Thoracic aorta (tissue), 2 donors: ENCODE measurements at regions not wholly inside any gene's neighbourhood (a gene's known extent, or its start where the extent isn't known, plus 50 kb on each side); places are given as distances from the start of the nearest gene placed in this dataset.

Experiments
- ATAC-seq: fragments of 150-250 bp; one replicate; pipeline ENCODE4 v1.8.0; 2017; ENCODE audit warnings: low read depth; ENCODE audit not compliant: insufficient number of reproducible peaks, low FRiP score
- DNase-seq: peaks from one replicate; pipeline ENCODE4 v3.0.0-alpha.2; 2020; ENCODE audit warnings: low spot score
- H3K27ac ChIP-seq, 2 donors: fragments of 200-600 bp; sonication (generic); 1 replicate in 1 of 2; 2 replicates in 1 of 2; pipeline ENCODE4 v1.5.1; 2016; ENCODE audit warnings: mild to moderate bottlenecking in 2 of 2, moderate library complexity in 2 of 2
- H3K27me3 ChIP-seq: fragments of 200-600 bp; sonication (generic); replicated peaks from 2 replicates; pipeline ENCODE4 v1.6.0; 2016; ENCODE audit warnings: mild to moderate bottlenecking; ENCODE audit not compliant: insufficient read depth
- H3K36me3 ChIP-seq: fragments of 200-600 bp; sonication (generic); one replicate; pipeline ENCODE4 v1.5.1; 2016
- H3K4me1 ChIP-seq, 2 donors: fragments of 200-600 bp; sonication (generic); 1 replicate in 1 of 2; 2 replicates in 1 of 2; pipeline versions ENCODE4 v1.5.1 to v1.6.0; 2016; ENCODE audit warnings: low read depth in 2 of 2, mild to moderate bottlenecking in 1 of 2; ENCODE audit not compliant: control insufficient read depth in 1 of 2
- H3K4me3 ChIP-seq: fragments of 200-600 bp; sonication (generic); 2 replicates; pipeline ENCODE4 v1.5.1; 2016; ENCODE audit warnings: mild to moderate bottlenecking
- H3K9me3 ChIP-seq: fragments of 200-600 bp; sonication (generic); 2 replicates; pipeline ENCODE4 v1.5.1; 2016
- CTCF ChIP-seq: fragments of 200-600 bp; sonication (generic); IDR thresholded peaks from one replicate; pipeline ENCODE4 v1.5.1; 2019; ENCODE audit warnings: antibody characterized with exemption

GRCh38 chr12:124437617-124438436 is 129.6 kb downstream of the NCOR2 start:
- Histone ChIP-seq H3K4me3 (no peak overlapping the region), H3K4me1 (peaks cover 20 to 56% of the 10 kb centered on the region in 2 donors), H3K9me3 (no peaks in the 10 kb centered on the region), H3K27me3 (no peaks in the 10 kb centered on the region), H3K27ac (no peak overlapping the region), H3K36me3 (peaks cover 3% of the 10 kb centered on the region)
- no peak for DNase-seq
- ATAC-seq, result no peak
- TF ChIP-seq CTCF, result no peak

GRCh38 chr12:124437121-124437520 is 130.3 kb downstream of the NCOR2 start:
- no peak for TF ChIP-seq CTCF
- peaks cover 3% of the 10 kb centered on the region for H3K36me3 ChIP-seq
- no peaks in the 10 kb centered on the region for H3K9me3 ChIP-seq
- DNase-seq (no peak), ATAC-seq (no peak)
- no peak overlapping the region for H3K4me3 ChIP-seq
- H3K27me3 ChIP-seq, result no peaks in the 10 kb centered on the region
- H3K4me1 ChIP-seq, result peaks cover 21 to 50% of the 10 kb centered on the region in 2 donors
- H3K27ac ChIP-seq, result no peak overlapping the region

- peaks cover 3% of the 10 kb centered on the region for H3K36me3 ChIP-seq
- TF ChIP-seq CTCF, result no peak
- DNase-seq, result no peak
- no peak overlapping the region for H3K4me3 ChIP-seq
- ATAC-seq, result no peak
- no peak overlapping the region for H3K27ac ChIP-seq
- H3K27me3 ChIP-seq, result no peaks in the 10 kb centered on the region
- H3K4me1 ChIP-seq, result peaks cover 16 to 43% of the 10 kb centered on the region in 2 donors
- no peaks in the 10 kb centered on the region for H3K9me3 ChIP-seq
These were observed 131.0 kb downstream of the NCOR2 start for GRCh38 chr12:124436366-124436765.

GRCh38 chr12:124435806-124436345 is 131.5 kb downstream of the NCOR2 start:
- no peak for TF ChIP-seq CTCF

GRCh38 chr12:124434951-124435805 is 132.2 kb downstream of the NCOR2 start:
- H3K4me3 ChIP-seq, result no peak overlapping the region
- peaks cover 12 to 31% of the 10 kb centered on the region in 2 donors for H3K4me1 ChIP-seq
- no peak overlapping the region for H3K27ac ChIP-seq
- H3K9me3 ChIP-seq, result no peaks in the 10 kb centered on the region
- ATAC-seq, result no peak
- peaks cover 3% of the 10 kb centered on the region for H3K36me3 ChIP-seq
- TF ChIP-seq CTCF, result no peak
- no peaks in the 10 kb centered on the region for H3K27me3 ChIP-seq
- no peak for DNase-seq

More at GRCh38 chr12:124435806-124436345, 131.5 kb downstream of the NCOR2 start:
- Histone ChIP-seq H3K36me3 (peaks cover 3% of the 10 kb centered on the region), H3K27me3 (no peaks in the 10 kb centered on the region), H3K4me1 (peaks cover 15 to 38% of the 10 kb centered on the region in 2 donors), H3K4me3 (no peak overlapping the region), H3K9me3 (no peaks in the 10 kb centered on the region), H3K27ac (no peak overlapping the region)
- ATAC-seq (no peak), DNase-seq (no peak)
